GOT3 (cell line): ENCODE measurements at regions not wholly inside any gene's neighbourhood (a gene's known extent, or its start where the extent isn't known, plus 50 kb on each side); places are given as distances from the start of the nearest gene placed in this dataset.
"Not testable (repeated sequence)": the region's sequence is repeated elsewhere in the genome, so short reads cannot be mapped to it uniquely, and the experiment has no call there.

Experiments
- DNase-seq: peaks from one replicate; lab custom pipeline; 2025; ENCODE audit warnings: mixed read lengths; lab: John Stamatoyannopoulos, UW

GRCh38 chr11:37322333-37323194, 724.5 kb upstream of the RAG2 start:
- no peak for DNase-seq

GRCh38 chr11:37320921-37321320, 722.9 kb upstream of the RAG2 start:
- no peak for DNase-seq

- no peak for DNase-seq
Observed at GRCh38 chr11:37317803-37318202, 719.8 kb upstream of the RAG2 start.

- DNase-seq, result no peak
Observed at GRCh38 chr11:37313266-37313665, 715.2 kb upstream of the RAG2 start.

- no peak for DNase-seq
Observed at GRCh38 chr11:37306563-37306962, 708.5 kb upstream of the RAG2 start.

- not testable (repeated sequence) for DNase-seq
Observed at GRCh38 chr11:37301405-37301804, 703.4 kb upstream of the RAG2 start.

GRCh38 chr11:37298173-37298572, 700.1 kb upstream of the RAG2 start:
- no peak for DNase-seq

GRCh38 chr11:37286890-37287289, 688.9 kb upstream of the RAG2 start:
- DNase-seq, result no peak

GRCh38 chr11:37282367-37282766, 684.3 kb upstream of the RAG2 start:
- no peak for DNase-seq

GRCh38 chr11:37280200-37280599, 682.2 kb upstream of the RAG2 start:
- no peak for DNase-seq

GRCh38 chr11:37277896-37278465, 679.9 kb upstream of the RAG2 start:
- DNase-seq, result no peak

GRCh38 chr11:37264783-37265182, 666.7 kb upstream of the RAG2 start:
- no peak for DNase-seq

GRCh38 chr11:37264060-37264459, 666.0 kb upstream of the RAG2 start:
- no peak for DNase-seq

GRCh38 chr11:37263467-37263866, 665.4 kb upstream of the RAG2 start:
- not testable (repeated sequence) for DNase-seq

- DNase-seq, result no peak
Observed at GRCh38 chr11:37259734-37260133, 661.7 kb upstream of the RAG2 start.

- no peak for DNase-seq
Observed at GRCh38 chr11:37248145-37248544, 650.1 kb upstream of the RAG2 start.

GRCh38 chr11:37246092-37246491, 648.1 kb upstream of the RAG2 start:
- DNase-seq, result not testable (repeated sequence)

GRCh38 chr11:37230865-37231264, 632.8 kb upstream of the RAG2 start:
- DNase-seq, result no peak

- no peak for DNase-seq
Observed at GRCh38 chr11:37223962-37224361, 625.9 kb upstream of the RAG2 start.

GRCh38 chr11:37203006-37203405, 605.0 kb upstream of the RAG2 start:
- DNase-seq, result no peak

GRCh38 chr11:37199082-37199481, 601.0 kb upstream of the RAG2 start:
- no peak for DNase-seq

GRCh38 chr11:37184326-37184725, 586.3 kb upstream of the RAG2 start:
- no peak for DNase-seq

- DNase-seq, result no peak
Observed at GRCh38 chr11:37182031-37182430, 584.0 kb upstream of the RAG2 start.

GRCh38 chr11:37177721-37178120, 579.7 kb upstream of the RAG2 start:
- DNase-seq, result no peak
